ENCODE measurements at regions not wholly inside any gene's neighbourhood (a gene's known extent, or its start where the extent isn't known, plus 50 kb on each side); places are given as distances from the start of the nearest gene placed in this dataset.

DNA sequence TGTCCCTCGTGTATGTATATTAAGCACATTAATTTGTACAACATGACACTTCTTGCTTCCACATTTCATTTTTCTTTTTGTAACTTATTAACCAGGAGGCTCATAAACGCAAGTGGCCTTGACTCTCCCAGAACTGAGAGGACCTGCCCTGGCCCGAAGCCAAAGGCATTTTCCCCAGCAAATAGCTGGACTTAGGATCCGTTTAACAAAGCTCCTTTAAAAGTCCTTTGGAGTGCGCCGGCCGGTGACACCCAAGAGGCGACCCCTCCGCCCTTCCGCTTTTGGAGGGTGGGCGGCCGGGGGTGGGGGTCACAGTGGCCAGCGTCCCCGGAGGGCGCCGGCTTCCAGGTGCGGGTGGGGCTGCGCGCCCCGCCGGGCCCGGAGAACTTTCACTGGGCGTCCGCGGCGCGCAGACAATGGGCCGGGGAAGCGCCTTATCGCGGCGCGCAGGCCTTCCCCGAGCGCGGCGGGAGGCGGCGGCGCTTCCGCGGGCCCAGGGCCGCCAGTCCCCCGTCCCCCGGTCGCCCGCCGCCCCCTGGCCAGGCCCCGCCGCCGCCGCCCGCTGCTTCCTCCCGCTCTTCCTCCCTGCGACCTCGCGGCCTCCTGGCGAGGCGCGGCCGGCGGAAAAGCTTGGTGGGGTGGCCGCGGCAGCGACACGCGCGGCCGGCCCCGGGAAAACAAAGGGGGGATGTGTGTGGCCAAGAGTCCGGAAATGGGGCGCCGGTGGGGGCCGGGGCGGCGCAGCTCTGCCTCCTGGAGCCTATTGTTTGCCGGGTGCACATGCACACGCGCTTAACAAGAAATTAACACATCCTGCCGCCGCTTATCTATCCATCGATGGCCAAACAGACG, 613.4 kb downstream of the MCTP2 start:
- TF ChIP-seq, protein P1, sequence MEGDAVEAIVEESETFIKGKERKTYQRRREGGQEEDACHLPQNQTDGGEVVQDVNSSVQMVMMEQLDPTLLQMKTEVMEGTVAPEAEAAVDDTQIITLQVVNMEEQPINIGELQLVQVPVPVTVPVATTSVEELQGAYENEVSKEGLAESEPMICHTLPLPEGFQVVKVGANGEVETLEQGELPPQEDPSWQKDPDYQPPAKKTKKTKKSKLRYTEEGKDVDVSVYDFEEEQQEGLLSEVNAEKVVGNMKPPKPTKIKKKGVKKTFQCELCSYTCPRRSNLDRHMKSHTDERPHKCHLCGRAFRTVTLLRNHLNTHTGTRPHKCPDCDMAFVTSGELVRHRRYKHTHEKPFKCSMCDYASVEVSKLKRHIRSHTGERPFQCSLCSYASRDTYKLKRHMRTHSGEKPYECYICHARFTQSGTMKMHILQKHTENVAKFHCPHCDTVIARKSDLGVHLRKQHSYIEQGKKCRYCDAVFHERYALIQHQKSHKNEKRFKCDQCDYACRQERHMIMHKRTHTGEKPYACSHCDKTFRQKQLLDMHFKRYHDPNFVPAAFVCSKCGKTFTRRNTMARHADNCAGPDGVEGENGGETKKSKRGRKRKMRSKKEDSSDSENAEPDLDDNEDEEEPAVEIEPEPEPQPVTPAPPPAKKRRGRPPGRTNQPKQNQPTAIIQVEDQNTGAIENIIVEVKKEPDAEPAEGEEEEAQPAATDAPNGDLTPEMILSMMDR (IDR thresholded peaks at IDR 0.05) = no peak

DNA sequence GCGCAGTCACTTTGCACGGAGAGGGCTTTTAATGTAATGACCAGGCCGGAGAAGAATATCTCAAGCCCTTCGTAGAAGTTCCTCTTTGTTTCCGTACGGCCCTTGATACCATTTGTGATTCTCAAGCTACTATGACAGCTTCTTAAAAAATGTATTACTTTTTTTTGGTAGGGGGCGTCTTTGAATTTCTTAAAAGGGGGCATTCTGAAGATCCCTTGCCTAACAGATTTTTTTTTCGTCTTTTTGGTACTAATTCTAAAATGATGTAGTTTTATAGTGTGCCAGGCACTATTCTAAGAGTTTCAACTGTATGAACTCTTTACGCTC, 614.0 kb downstream of the MCTP2 start:
- TF ChIP-seq, protein P1 (IDR thresholded peaks at IDR 0.05) = no peak

DNA sequence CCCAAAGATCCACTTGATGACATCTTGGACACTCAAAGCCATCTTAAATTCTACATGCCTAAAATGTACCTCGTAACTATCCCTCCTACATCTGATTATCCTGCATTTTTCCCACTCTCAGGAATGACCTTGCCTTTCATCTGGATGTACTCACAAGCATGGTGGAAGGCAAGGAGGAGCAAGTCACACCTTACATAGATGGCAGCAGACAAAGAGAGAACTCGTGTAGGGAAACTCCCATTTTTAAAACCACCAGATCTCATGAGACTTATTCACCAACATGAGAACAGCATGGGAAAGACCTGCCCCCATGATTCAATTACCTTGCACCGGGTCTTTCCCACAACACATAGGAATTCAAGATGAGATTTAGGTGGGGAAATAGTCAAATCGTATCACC, 616.0 kb downstream of the MCTP2 start:
- TF ChIP-seq, protein P1 (IDR thresholded peaks at IDR 0.05) = no peak

DNA sequence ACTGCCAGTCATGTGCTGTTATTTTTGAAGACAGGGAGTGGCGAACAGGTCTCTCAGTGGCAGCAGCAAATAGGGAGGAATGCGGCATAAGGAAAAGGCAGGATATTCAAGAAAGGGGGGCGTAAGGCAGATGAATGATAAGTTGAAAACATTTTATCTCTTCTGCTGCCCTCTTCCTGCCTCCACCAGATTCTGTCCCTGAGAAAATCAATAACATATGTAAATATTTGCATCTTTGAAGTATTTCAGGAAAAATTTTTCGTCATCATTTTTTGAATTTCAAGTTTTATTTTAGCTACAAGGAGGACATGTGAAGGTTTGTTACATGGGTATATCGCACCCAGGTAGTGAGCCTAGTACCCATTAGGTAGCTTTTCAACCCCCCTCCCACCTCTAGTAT, 616.7 kb downstream of the MCTP2 start:
- TF ChIP-seq, protein P1 (IDR thresholded peaks at IDR 0.05) = no peak

DNA sequence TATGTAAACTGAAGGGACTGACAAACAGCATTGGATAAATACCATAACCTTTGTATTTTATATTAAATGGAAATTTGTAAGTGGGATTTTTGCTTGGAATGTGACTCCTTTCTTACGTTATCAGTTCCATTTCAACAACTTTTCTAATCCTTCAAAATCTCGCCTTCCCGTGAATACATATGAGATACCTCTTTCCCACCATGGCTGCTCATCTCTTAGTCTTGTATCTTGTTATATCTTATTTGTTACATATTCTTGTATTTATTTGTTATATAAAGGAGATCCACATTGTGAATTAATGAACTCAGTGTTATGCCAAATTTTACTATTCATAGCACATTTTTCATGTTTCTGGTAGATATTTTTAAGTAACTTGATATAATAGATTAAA, 623.7 kb downstream of the MCTP2 start:
- TF ChIP-seq, protein P1 (IDR thresholded peaks at IDR 0.05) = no peak

DNA sequence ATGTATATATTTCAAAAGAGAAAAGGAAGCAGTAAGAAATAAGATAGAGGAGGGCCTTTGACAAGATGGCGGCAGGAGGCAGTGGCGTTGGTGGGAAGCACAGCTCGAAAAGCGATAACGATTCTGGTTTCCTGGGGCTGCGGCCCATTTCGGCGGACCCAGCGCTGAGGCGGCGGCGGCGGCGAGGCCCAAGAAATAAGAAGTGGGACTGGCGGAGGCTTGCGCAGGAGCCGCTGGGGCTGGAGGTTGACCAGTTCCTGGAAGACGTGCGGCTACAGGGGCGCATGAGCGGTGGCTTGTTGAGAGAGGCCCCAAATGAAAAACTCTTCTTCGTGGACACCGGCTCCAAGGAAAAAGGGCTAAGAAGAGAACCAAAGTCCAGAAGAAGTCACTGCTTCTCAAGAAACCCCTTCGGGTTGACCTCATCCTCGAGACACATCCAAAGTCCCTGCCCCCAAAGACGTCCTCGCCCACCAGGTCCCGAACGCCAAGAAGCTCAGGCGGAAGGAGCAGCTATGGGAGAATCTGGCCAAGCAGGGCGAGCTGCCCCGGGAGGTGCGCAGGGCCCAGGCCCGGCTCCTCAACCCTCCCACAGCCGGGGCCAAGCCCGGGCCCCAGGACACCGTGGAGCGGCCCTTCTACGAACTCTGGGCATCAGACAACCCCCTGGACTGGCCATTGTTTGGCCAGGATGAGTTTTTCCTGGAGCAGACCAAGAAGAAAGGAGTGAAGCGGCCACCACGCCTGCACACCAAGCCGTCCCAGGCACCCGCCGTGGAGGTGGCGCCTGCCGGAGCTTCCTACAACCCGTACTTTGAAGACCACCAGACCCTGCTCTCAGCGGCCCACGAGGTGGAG, 624.3 kb downstream of the MCTP2 start:
- TF ChIP-seq, protein P1 (IDR thresholded peaks at IDR 0.05) = no peak

DNA sequence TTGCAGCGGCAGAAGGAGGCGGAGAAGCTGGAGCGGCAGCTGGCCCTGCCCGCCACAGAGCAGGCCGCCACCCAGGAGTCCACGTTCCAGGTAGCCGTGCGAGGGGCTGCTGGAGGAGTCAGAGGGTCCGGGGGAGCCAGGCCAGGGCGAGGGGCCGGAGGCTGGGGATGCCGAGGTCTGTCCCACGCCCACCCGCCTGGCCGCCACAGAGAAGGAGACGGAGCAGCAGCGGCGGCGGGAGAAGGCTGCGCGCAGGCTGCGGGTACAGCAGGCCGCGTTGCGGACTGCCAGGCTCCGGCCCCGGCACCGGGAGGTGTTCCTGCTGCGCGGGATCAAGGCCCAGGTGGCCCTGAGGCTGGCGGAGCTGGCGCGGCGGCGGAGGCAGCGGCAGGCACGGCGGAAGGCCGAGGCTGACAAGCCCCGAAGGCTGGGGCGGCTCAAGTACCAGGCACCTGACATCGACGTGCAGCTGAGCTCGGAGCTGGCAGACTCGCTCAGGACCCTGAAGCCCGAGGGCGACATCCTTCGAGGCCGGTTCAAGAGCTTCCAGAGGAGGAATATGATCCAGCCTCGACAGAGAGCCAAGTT, 625.0 kb downstream of the MCTP2 start:
- TF ChIP-seq, protein P1 (IDR thresholded peaks at IDR 0.05) = no peak
